22Rv1 (cell line): ENCODE measurements at regions not wholly inside any gene's neighbourhood (a gene's known extent, or its start where the extent isn't known, plus 50 kb on each side); places are given as distances from the start of the nearest gene placed in this dataset.

ENCODE experiments used
- H3K27ac ChIP-seq: fragments of 450-650 bp; 2 replicates; pipeline ENCODE4 v1.5.1; 2017
- ZFX ChIP-seq: fragments of 450-650 bp; IDR thresholded peaks from 2 replicates; pipeline ENCODE4 v1.6.1; 2017; ENCODE audit warnings: antibody characterized with exemption, borderline replicate concordance
- TF ChIP-seq, protein P1 (sequence below): fragments of 450-650 bp; IDR thresholded peaks from 2 replicates; pipeline ENCODE4 v1.5.1; 2017; ENCODE audit warnings: mild to moderate bottlenecking

DNA sequence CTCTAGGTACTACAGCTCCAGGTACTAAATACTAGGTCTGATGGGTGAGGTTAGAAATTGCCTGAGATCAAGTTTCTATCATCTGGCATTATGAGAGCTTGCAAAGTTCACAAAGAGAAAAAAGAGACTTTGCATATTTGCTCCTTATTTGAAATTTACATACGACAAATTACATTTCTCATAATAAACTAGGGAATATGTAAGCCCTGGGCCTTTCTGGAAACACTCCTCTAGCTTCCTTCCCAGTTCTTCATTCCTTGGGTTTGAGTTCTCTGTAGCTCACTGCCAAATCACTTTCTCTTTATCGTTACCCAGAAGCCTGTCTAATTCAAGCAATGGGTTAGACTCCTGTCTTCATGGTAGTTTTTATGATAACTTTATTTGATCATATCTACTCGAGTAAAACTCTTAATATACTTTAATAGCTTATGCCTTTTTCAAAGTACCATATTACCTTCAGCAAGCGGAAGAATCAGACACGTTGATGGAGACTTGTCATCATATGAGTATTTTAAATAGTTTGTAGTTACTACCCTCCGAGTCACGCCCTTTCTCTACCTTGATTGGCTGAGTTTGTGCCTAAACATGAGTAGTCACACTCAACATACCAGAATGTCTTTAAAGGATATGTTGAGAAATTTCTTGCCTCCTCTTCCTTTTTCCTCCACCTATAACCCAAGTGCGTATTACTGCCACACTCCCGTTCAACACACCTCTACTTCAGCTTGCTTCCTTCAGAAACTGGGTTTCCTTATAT lies 150.5 kb downstream of the DKK1 start:
- TF ChIP-seq, protein P1, sequence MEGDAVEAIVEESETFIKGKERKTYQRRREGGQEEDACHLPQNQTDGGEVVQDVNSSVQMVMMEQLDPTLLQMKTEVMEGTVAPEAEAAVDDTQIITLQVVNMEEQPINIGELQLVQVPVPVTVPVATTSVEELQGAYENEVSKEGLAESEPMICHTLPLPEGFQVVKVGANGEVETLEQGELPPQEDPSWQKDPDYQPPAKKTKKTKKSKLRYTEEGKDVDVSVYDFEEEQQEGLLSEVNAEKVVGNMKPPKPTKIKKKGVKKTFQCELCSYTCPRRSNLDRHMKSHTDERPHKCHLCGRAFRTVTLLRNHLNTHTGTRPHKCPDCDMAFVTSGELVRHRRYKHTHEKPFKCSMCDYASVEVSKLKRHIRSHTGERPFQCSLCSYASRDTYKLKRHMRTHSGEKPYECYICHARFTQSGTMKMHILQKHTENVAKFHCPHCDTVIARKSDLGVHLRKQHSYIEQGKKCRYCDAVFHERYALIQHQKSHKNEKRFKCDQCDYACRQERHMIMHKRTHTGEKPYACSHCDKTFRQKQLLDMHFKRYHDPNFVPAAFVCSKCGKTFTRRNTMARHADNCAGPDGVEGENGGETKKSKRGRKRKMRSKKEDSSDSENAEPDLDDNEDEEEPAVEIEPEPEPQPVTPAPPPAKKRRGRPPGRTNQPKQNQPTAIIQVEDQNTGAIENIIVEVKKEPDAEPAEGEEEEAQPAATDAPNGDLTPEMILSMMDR, result no peak
- no peak for TF ChIP-seq ZFX
- H3K27ac ChIP-seq, result no peak overlapping the region

DNA sequence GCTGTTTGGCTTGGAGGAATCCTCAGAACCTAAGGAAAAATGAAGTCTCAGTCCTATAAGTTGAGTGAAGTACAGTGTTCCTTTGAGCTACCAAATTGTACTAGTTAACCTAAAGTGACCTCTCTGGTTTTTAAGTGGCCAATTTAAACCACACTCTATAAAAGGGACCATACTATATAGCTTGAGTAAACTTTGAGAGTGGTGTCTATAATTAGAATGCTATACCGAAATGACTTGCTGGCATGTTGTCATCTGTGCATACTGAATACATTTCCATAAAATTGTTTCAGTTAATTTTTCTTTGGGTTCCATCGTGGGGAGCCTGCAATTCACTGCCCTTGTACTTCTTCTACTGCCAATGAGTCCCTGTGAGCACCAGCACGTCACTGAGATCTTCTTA lies 151.1 kb downstream of the DKK1 start:
- TF ChIP-seq, protein P1, result no peak
- no peak for TF ChIP-seq ZFX
- no peak overlapping the region for H3K27ac ChIP-seq

DNA sequence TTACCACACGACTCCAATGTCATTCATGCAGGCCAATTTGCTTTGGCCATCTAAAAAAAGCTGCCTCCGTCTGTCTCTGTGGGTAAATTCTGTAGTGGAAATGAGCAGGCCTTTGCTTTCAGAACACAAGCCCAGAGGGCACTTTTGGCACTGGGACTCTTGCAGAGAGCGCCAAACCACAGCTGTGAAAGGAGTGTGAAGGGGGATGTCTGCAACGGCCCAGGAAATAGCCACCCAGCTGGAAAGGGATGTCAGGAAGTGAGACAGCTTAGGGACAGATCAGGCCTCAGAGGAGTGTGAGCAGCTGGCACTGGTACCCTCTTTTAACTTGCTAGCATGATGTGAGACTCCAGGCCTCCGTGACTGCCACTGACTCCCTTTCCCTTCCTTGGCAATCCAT lies 152.4 kb downstream of the DKK1 start:
- H3K27ac ChIP-seq, result no peak overlapping the region
- TF ChIP-seq, protein P1, result no peak
- no peak for TF ChIP-seq ZFX

DNA sequence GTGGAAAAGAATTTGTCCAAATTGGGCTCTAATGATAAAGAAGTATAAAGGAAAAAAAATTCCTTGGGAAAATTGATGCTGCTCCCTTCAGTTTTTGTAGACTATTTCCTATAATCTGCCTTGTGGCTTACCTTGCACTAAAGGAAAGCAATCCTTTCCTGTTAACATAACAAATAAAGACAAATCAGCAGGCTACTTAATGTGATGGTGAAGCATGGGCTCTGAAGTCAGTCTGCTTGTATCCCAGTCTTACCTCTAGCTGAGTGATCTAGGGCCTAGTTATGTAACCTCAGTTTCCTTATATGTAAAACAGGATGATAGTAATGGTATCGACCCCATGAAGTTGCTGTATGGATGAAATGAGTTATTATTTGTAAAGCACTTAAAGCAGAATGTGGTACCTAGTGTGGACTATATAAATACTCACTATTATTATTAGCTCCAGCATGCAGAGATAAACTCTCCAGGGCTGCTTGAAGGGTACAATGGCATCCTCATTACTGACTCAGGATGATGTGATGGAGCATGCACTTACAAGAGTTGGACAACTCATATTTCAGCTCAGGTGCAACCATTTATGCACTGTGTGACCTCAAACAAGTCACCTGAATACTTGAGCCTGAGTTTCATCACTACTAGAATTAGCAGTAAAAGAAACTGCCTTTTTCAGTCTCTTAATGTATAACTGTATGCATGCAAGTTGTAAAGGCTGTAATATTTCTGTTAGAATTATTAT lies 156.1 kb downstream of the DKK1 start:
- no peak for TF ChIP-seq ZFX
- TF ChIP-seq, protein P1, result no peak
- no peak overlapping the region for H3K27ac ChIP-seq

DNA sequence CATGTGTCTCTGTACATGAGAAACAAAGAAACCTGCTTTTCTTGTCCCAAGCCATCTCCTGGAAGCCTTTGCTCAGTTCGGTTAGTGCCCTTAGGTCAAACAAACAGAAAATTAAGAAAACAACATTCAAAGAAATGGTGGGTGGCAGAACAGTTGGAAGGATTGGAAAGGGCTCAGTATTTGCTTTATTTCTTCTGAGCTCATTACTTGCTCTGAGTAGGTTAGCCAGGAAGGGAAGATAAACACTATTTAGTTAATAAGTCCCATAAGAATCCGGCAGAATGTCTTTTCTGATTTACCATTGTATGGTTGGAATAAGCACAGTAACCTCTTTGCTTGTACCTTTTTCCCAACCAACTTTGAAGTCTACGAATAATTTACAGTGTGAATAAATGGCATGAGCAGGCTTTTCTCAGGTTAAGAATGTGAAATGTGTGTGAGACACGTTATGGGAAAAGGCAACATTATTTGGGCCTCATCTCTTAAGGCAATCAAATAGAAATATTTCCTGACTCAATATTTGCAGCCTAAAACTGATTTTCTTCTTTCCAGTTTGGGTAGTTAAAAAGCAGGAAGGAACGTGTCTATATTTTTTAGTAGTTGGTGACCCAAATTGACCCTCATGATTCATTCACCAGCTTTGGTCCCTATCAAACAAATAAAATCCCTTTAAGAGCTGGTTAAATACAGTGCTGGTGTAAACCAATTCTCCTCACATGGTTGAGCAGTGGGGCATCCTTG lies 158.5 kb downstream of the DKK1 start:
- TF ChIP-seq ZFX, result no peak
- TF ChIP-seq, protein P1, result no peak

DNA sequence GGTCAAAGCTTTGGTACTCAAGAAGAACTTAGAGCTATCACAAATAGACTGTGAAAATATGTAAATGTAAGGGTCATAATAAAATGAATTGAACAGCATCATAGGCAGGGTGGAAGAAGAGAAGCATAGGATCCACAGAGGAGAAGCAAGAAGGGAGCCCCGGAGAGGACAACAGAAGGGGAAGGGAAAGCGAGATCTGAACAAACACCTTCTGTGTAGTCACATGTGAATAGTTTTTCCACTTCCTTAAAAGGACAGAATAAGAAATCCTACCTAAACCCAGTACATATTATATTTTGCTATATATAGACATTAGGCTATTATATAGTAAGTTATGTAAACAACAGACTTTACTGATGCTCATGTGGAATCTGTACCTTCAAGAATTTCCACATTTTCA lies 160.2 kb downstream of the DKK1 start:
- TF ChIP-seq ZFX, result no peak
- TF ChIP-seq, protein P1, result no peak

More for the DNA sequence above, 158.5 kb downstream of the DKK1 start:
- peak overlapping the region; percentile 73 for H3K27ac ChIP-seq

DNA sequence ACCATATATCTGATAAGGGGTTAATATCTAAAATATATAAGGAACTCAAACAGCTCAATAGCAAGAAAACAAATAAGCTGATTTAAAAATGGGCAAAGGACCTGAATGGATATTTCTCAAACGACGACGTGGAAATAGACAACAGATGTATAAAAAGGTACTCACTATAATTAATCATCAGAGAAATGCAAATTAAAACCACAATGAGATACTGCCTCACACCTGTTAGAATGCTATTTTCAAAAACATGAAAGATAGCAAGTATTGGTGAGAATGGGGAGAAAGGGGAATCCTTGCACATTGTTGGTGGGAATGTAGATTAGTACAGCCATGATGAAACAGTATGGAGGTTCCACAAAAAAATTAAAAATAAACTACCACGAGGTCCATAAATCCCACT lies 163.2 kb downstream of the DKK1 start:
- H3K27ac ChIP-seq, result peak overlapping the region; percentile 8; the same call in 1 of the 2 replicates
- TF ChIP-seq, protein P1, result no peak
- no peak for TF ChIP-seq ZFX

More for the DNA sequence above, 160.2 kb downstream of the DKK1 start:
- no peak overlapping the region for H3K27ac ChIP-seq
